BJ (cell line): ENCODE measurements at regions not wholly inside any gene's neighbourhood (a gene's known extent, or its start where the extent isn't known, plus 50 kb on each side); places are given as distances from the start of the nearest gene placed in this dataset.

Source experiments
- CTCF ChIA-PET: fragments of 350-600 bp; formaldehyde crosslinking; extraction: SDS; loops from one replicate; lab custom pipeline; 2021; ENCODE audit warnings: antibody characterized with exemption, inconsistent platforms; lab: Yijun Ruan, JAX
- POLR2A ChIA-PET: fragments of 300-600 bp; sonication (Branson Sonifier 250); formaldehyde crosslinking; extraction: SDS; loops from one replicate; lab custom pipeline; 2021; ENCODE audit warnings: antibody characterized with exemption; lab: Charles Lee
- DNase-seq: peaks from one replicate; pipeline ENCODE4 v3.0.0-alpha.2; 2011; ENCODE audit warnings: low read depth
- H3K27me3 ChIP-seq: 2 replicates; pipeline ENCODE4 v1.6.0; 2011; ENCODE audit warnings: low read length; ENCODE audit not compliant: control insufficient read depth, insufficient read depth
- H3K36me3 ChIP-seq: 2 replicates; pipeline ENCODE4 v1.5.1; 2011; ENCODE audit warnings: low read length; ENCODE audit not compliant: control insufficient read depth, insufficient read depth
- H3K4me3 ChIP-seq: 2 replicates; pipeline ENCODE4 v1.5.1; 2011; ENCODE audit warnings: low read depth, mild to moderate bottlenecking, control low read depth, low read length
- CTCF ChIP-seq: IDR thresholded peaks from 2 replicates; pipeline ENCODE4 v1.5.1; 2011; ENCODE audit warnings: low read depth, mild to moderate bottlenecking, control low read depth, inconsistent platforms, low read length, moderate library complexity; ENCODE audit not compliant: insufficient read depth

- Histone ChIP-seq H3K27me3 (no peaks in the 10 kb centered on the region), H3K4me3 (no peak overlapping the region), H3K36me3 (no peaks in the 10 kb centered on the region)
- ChIA-PET CTCF (no interaction called here), POLR2A (no interaction called here)
- no peak for DNase-seq
- TF ChIP-seq CTCF = no peak
Observed at GRCh38 chr1:220431554-220432239, 96.2 kb upstream of the MARK1 start.

GRCh38 chr1:220430586-220430985 is 97.3 kb upstream of the MARK1 start:
- Histone ChIP-seq H3K4me3 (no peak overlapping the region), H3K27me3 (no peaks in the 10 kb centered on the region), H3K36me3 (no peaks in the 10 kb centered on the region)
- POLR2A ChIA-PET = interaction anchor here (0.6 kb wide), 1 partner anchor 150 kb away, joined by 3 read pairs; no protein-coding TSS in a partner anchor
- TF ChIP-seq CTCF = no peak
- CTCF ChIA-PET = no interaction called here
- no peak for DNase-seq

DNA sequence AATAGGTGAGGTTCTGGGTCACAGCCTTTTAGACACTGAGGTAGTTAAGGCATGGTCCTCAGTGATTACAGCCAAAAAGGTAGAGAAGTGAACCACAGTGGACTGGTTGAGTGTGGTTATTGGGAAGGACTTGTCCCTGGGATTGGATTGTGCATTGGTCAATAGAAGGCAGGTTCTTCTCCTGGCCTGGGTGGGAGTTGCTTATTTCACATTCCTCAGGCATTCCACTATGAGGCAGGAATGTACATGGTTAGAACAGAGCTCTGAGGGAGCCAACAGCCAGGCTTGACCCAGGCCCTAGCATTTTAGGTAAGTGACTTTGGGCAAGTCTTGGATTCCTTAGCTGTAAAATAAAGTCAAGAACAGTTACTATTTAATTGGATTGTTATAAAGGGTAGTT is 97.9 kb upstream of the MARK1 start:
- POLR2A ChIA-PET = no interaction called here
- Histone ChIP-seq H3K36me3 (no peaks in the 10 kb centered on the region), H3K27me3 (no peaks in the 10 kb centered on the region), H3K4me3 (no peak overlapping the region)
- CTCF ChIA-PET = no interaction called here
- no peak for TF ChIP-seq CTCF
- DNase-seq = no peak

- no peaks in the 10 kb centered on the region for H3K36me3 ChIP-seq
- no peak for TF ChIP-seq CTCF
- no peak overlapping the region for H3K4me3 ChIP-seq
- no peak for DNase-seq
- H3K27me3 ChIP-seq = no peaks in the 10 kb centered on the region; the same call in 1 of the 2 replicates
- CTCF ChIA-PET = no interaction called here
- POLR2A ChIA-PET = no interaction called here
Observed at GRCh38 chr1:220426989-220427388, 100.9 kb upstream of the MARK1 start.

DNA sequence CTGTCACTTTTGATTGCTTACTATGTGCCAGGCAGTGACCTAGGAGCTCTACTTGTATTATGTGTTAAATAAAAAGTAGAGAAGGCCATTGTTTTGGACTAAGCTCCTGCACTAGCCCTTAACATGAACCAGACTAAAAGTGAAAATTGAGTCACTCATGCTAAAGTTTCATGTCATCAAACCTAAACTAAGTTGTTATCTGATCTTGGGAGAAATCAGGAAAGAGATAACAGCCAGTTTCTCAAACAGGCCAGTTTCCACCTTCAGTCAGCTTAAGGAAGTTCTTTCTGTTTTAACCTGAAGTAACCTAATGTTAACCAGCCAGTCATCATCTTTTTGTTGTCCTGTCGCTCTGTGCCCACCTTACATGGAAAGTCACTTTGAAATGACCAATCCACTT is 102.1 kb upstream of the MARK1 start:
- Histone ChIP-seq H3K27me3 (no peaks in the 10 kb centered on the region; the same call in 1 of the 2 replicates), H3K36me3 (no peaks in the 10 kb centered on the region), H3K4me3 (no peak overlapping the region)
- POLR2A ChIA-PET = no interaction called here
- no peak for TF ChIP-seq CTCF
- no peak for DNase-seq
- CTCF ChIA-PET = interaction anchor here (1.2 to 1.5 kb wide), 2 partner anchors 22 to 129 kb away, joined by 3 read pairs; no protein-coding TSS in a partner anchor
